HEK293T (cell line): ENCODE measurements at regions not wholly inside any gene's neighbourhood (a gene's known extent, or its start where the extent isn't known, plus 50 kb on each side); places are given as distances from the start of the nearest gene placed in this dataset.

Source experiments
- ARNT ChIP-seq: fragments of 450-650 bp; IDR thresholded peaks from 2 replicates; pipeline ENCODE4 v1.6.1; 2017; ENCODE audit warnings: mild to moderate bottlenecking
- BHLHE40 ChIP-seq: fragments of 450-650 bp; IDR thresholded peaks from 2 replicates; pipeline ENCODE4 v1.6.1; 2016; ENCODE audit warnings: mild to moderate bottlenecking, moderate library complexity, borderline replicate concordance
- FOXK2 ChIP-seq: fragments of 450-650 bp; IDR thresholded peaks from 2 replicates; pipeline ENCODE4 v1.6.1; 2016; ENCODE audit warnings: mild to moderate bottlenecking
- FOXM1 ChIP-seq: fragments of 450-650 bp; IDR thresholded peaks from 2 replicates; pipeline ENCODE4 v1.6.1; 2017; ENCODE audit warnings: mild to moderate bottlenecking, borderline replicate concordance
- HDGF ChIP-seq: fragments of 450-650 bp; IDR thresholded peaks from 2 replicates; pipeline ENCODE4 v1.6.1; 2017; ENCODE audit warnings: antibody characterized with exemption, borderline replicate concordance
- L3MBTL2 ChIP-seq: fragments of 450-650 bp; conservative IDR thresholded peaks from 2 replicates; pipeline ENCODE4 v1.6.1; 2016; ENCODE audit warnings: mild to moderate bottlenecking
- LEF1 ChIP-seq: fragments of 450-650 bp; IDR thresholded peaks from 2 replicates; pipeline ENCODE4 v1.6.1; 2017; ENCODE audit warnings: mild to moderate bottlenecking, borderline replicate concordance
- NFRKB ChIP-seq: fragments of 450-650 bp; IDR thresholded peaks from 2 replicates; pipeline ENCODE4 v1.6.1; 2016; ENCODE audit warnings: mild to moderate bottlenecking, moderate library complexity
- PKNOX1 ChIP-seq: fragments of 450-650 bp; IDR thresholded peaks from 2 replicates; pipeline ENCODE4 v1.6.1; 2016
- SP1 ChIP-seq: fragments of 450-650 bp; IDR thresholded peaks from 2 replicates; pipeline ENCODE4 v1.6.1; 2017
- SUZ12 ChIP-seq: fragments of 450-650 bp; IDR thresholded peaks from 2 replicates; pipeline ENCODE4 v1.6.1; 2016; ENCODE audit warnings: mild to moderate bottlenecking
- TARDBP ChIP-seq: fragments of 450-650 bp; IDR thresholded peaks from 2 replicates; pipeline ENCODE4 v1.6.1; 2016

GRCh38 chr12:65594409-65594808, 229.9 kb upstream of the HMGA2 start:
- no peak for TF ChIP-seq FOXM1
- no peak for TF ChIP-seq ARNT
- no peak for TF ChIP-seq LEF1
- no peak for TF ChIP-seq SP1
- no peak for TF ChIP-seq L3MBTL2
- no peak for TF ChIP-seq BHLHE40
- no peak for TF ChIP-seq TARDBP
- no peak for TF ChIP-seq FOXK2
- no peak for TF ChIP-seq SUZ12
- no peak for TF ChIP-seq PKNOX1
- no peak for TF ChIP-seq HDGF
- TF ChIP-seq NFRKB = no peak
